HG02678 (cell line): ENCODE measurements at regions not wholly inside any gene's neighbourhood (a gene's known extent, or its start where the extent isn't known, plus 50 kb on each side); places are given as distances from the start of the nearest gene placed in this dataset.

Experiments used
- ATAC-seq: cut with Tn5 transposase; IDR thresholded peaks from one replicate; pipeline ENCODE4 v1.9.1; 2021; ENCODE audit warnings: mild to moderate bottlenecking, moderate library complexity; ENCODE audit not compliant: unreplicated experiment

DNA sequence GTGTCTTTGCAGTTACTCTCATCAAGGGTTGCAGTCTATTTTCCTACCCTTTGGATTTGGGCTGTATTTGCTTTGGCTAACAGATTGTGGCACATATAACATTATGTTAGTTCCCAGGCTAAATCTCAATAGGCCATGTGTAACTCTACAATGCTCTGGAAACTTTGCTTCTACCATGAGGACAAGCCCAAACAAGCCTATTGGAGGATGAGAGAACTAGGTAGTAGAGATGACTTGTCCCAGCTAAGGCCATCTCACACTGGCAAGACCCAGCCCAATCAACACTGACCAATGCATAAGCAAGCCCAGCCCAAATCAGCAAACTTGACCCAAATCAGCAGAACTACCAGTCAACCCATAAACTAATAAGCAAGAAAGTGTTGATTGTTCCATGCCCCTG lies 311.8 kb downstream of the NDFIP2 start:
- ATAC-seq: no peak

DNA sequence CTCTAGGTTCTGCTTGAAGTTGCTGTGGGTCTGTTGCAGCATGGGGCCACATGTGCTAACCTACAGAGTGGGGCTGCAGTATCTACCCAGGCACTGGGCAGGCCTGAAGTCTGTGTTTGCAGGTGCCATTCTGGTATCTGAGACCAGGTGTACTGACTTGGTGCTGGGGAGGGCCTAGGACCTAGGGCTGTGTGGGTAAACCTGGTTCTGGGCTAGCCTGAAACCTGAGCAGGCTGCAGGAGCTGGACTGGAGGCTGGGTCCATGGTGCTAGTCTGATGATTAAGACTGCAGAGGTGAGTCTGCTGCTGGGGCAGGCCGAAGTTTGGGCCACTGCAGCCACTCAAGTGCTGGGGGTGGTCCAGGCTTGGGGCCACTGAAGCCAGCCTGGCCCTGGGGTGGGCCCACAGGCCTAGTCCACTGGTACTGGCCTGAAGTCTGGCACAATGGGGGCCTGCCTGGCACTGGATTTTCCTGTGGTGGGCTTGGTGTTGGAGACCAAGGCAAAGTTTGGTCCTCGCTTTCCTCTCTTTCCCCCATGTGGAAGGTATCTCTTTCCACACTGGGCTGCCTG lies 310.6 kb downstream of the NDFIP2 start:
- no peak for ATAC-seq

DNA sequence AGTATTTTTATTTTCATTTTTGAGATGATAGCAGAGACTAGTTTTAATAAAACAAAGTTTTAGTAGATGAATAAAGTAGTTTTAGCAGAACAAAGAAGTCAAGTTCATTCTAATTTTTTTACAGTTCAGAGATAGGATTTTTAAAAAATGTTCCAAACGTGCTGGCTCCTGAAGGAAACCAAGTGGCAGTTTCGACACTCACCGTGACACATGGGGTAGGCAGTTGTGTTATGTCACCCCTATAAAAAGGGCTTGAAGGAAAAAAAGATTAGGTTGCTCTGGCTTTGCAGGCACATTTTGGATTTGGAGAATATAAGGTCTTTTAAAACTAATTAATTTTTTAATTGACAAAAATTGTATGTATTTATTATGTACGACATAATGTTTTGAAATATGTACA lies 305.2 kb downstream of the NDFIP2 start:
- no peak for ATAC-seq

DNA sequence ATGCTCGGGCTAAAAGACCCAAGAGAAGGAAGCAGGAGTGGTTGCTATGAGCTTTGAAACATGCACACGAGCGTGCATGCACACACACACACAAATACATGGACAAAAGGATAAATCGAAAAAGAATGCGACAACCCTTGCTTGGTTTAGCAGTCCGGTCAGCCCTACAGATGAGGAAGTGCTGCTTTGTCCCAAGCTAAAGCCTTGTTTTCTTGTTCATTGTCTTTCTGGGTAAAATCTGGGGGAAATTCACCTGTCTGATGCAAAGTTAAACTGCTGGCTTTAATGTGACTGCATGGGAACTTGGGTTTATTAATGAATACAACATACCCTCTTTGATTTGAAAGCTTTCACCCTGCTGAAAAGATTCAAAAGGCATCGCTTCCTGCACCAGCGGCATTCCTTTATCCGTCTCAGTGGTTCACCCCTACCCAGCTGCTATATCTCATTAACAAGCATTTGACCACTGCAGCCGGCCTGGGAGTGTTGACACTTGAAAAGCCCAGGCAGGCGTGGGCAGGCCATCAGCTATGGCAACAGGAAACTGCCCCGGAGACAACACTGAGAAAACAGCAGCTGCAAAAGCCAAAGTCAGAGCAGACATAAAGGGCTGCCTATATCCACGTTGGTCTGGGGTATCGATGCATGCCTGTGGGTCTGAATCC lies 301.7 kb downstream of the NDFIP2 start:
- ATAC-seq: no peak

DNA sequence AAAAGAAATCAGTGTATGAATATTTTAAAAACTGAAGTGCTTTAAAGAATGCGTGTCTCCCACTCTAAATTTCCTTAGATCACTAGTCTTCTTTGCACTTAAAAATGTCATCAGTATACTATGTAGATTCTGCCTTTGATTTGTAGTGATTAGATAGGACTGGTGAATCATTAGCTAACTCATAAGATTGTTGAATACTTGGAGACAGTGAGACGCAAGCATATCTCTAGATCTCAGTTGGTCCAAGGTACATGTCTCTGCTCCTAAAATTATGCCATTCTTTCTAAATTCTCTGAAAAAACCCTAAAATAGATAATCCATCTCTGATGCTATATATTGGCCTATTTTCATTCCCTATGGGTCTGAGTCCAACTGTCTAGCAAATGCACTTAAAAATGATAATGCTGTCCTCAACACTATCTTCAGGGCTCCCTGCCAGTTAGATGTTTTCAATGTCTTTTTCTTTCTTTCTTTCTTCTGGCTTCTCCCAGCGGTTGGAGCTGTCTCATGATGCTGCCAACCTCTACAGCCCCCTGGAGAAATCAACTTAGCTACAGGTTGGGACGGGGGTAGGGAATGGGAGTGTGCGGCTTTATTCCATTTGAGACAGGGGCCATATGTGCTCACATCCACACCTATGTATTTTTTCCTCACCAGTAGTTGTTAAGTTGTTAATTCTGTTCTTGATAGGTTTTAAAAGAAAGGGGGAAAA lies 301.0 kb downstream of the NDFIP2 start:
- ATAC-seq: no peak

DNA sequence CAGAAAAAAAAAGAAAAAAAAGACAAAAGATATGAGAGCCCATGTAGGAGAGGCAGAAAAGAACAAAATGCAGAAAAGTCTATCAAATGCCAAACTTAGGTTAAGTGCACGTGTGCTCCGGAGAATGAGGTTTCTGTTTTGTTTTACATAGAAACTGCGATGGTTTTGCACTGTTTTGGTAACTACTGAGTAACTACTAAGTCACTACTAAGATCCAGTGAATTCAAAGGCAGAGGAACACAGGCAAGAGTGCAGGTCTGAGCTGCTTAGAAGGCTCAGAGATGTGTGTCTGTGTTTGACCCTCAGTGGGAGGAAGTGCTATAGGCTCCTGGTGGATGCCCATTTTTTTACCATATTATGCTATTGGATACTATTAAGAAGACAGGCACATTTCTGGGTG lies 299.3 kb downstream of the NDFIP2 start:
- no peak for ATAC-seq

DNA sequence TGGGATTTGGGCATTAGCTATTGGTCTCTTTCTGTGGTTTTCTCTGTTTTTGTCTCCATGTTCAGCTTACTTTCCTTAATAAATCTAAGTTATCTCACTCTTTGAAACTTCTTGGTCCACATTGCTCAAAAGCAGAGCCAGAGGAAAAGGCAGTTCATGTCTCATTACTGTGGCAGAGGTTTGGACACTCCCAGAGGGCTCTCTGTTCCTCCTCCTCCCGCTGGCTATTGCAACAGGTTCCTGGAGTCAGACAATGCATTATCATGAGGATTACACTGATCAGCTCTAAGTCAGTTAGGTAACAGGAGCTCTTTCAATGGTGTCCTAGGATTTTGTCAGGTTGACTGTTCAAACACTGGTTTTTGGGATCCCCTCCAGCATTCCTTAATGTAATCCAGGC lies 298.8 kb downstream of the NDFIP2 start:
- no peak for ATAC-seq

DNA sequence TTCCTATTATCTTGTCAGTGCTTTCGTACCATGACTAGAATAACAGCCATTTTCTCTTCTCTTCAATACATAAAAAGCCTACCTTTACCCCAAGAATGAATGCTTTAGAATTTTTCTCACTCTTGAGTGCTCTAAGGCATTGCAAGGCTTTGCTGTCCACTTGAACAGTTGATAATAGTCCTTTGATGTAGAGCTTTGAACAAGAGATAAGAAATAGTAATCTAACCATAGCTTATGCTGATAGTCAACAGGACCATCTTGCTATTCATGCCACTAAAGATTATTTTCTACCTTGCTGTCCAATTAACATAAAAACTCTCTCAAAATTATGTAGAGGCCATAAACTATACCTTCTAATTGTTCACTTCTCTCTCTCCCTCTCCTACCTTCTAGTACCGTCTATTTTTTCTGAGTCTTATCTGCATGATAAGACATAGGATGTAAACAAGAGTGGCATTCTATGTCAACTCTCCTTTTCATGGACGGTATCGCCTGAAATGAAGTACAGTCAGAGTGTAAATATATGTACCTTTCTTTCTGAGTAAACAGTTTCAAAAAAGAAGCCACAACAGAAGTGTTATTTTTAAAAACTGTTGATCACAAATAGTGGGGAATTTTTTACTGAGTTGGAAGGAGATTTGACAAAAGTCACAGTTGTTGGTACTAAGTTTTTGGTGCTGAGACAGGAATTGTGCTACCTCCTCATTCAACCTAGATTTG lies 297.9 kb downstream of the NDFIP2 start:
- no peak for ATAC-seq

DNA sequence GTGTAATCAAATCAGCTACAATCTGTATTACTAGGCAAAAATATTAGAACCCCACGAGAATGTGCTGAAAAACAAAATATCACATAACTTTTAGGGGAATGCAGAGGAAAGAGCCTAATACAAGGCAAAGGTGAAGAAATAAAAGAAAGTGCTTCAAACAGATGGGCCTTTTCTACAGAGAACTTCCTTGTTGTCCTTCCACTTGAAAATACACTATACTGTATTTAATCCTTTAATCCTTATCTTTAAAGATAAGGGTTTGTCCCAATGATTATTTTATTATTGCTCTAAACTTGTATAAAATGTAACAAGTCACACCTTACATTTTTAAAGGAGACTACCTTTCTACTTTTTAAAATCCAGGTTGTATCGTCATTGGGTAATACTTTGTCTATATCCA lies 296.5 kb downstream of the NDFIP2 start:
- ATAC-seq: no peak

DNA sequence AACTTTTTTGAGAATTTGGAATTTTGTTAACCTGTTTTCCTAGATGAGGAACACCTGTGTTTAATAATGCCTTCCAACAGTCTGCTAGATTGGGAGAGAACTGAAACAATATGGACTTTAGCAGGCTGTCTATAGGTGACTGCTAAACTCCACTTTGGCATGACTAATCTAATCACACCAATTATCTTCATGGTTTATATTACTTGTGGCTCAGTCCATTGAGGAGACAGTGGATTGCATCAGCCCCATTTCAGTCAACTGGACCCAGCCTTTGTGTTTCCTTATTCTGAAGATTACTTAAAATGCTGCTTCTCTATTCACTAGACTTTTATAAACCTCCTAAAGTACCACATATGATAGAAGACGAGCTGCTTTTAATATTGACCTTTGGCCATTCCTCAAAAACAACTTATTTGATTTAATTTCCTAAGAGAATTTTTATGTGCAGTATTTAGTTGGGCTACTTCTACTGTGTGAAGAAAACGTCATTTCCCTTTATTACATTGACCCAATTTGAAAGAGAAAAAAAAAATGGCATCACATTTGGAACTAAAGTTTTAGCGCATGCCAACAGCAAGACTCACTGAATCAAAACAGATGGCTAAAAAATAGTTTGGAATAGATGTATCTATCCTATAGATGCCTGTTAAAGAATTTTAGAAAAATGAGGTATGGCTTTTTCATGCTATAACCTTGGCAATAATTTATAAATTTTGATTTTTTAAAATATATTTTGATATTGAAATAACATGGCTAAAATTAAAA lies 295.8 kb downstream of the NDFIP2 start:
- ATAC-seq: no peak

DNA sequence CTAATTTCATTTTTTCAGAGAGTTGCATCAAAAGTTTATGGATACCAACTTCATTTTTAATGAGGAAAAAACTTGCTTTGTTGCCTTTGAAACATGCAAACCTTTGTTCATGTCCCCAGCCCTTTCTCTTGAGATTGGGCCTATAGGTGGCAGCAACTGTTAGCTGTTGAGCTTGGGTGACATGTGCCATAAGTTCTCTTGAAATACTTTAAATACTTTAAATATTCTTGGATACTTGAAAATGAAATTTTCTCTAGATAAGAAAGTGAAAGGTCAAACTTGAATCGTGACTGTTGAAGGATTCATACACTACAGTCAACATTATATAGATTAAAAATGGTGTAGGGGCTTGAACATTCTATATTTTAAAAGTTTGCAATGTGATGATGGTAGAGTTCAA lies 294.9 kb downstream of the NDFIP2 start:
- ATAC-seq: no peak

DNA sequence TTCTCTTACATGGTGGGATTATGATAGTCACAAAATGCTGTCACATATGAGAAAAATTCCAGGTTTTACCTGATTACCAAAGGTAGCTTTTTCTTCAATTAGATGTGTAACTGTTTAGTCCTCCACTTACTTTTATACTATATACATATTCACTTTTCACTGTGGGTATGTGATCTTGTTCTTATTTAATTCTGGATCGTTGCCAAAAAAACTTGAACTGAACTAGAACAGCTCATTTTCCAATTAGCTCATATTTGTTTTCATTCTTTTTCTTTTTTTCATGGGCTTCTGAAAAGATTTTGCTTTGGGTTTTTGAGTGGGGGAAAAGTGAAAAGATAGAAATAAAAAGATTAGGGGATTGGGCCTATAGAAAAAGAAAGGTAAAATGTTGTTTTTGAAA lies 291.9 kb downstream of the NDFIP2 start:
- no peak for ATAC-seq

DNA sequence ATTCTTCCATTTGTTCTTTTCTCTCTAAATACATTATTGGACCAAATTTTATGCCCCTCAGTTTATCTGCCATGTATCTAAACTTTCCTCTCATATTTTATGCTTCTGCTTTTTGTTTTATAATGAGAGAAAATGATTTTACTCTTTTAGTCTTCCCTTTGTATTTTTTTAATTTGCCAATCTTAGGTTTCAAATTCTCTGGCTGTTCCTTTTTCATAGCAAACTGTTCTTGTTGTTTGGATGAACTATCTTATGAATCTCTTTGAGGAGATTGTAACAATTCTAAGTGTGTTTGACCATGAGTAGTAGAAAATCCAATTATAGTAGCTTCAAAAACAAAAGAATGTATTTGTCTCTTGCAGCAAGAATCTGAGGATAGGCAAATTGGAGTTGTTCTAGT lies 290.5 kb downstream of the NDFIP2 start:
- ATAC-seq: no peak

DNA sequence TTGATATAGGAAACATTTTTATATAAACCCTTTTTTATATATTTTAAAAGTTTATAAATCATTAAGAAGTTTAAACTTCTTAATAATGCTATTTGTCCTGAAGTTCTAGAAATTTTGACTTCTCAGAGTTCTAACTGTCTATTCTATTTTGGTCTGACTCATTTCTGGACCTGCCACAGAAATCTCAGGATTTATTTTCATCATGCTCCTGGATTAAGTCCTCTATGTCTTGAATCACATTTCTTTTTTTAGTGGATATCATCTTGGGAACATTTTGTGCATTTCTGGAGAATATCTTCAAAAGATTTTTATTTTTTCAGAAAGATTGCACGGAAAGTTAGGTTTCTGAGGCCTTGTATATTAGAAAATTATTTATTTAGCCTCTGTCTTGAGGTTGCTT lies 289.1 kb downstream of the NDFIP2 start:
- ATAC-seq: no peak

DNA sequence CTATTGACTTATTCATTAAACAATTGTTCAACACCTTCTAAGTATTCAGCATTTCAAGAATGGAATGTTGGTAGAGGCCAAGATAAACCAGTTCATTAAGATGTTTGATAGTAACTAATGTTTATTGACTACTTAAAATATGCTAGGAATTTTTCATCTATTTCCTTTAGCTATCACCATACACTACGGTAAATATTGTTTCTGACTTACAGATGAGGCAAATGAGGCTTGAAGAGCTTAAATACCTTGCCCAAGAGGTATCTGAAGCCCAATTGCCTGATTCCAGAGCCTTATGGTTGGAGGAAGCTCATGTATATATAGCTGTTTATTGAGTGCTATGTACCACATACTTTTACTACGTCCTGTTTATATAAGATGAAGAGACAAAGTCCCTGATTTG lies 286.2 kb downstream of the NDFIP2 start:
- ATAC-seq: no peak

DNA sequence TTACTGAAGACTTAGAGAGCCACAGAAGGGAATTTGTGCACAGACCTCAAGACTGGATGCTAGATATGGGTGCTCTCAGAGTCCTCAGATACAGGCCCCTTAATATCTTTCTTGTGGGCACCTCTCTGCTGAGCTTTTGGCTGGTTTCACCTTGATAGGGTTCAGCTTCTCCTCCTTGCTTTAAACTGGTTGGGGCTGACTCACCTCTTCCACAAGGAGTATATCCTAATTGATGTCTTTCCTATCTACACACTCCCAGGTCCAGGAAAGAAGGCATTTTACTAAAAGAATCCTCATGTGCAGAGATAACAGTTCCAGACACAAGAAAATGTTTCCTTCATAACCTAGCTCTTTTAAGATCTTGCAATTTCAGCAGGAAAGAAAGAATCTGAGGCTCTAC lies 284.4 kb downstream of the NDFIP2 start:
- ATAC-seq: no peak

DNA sequence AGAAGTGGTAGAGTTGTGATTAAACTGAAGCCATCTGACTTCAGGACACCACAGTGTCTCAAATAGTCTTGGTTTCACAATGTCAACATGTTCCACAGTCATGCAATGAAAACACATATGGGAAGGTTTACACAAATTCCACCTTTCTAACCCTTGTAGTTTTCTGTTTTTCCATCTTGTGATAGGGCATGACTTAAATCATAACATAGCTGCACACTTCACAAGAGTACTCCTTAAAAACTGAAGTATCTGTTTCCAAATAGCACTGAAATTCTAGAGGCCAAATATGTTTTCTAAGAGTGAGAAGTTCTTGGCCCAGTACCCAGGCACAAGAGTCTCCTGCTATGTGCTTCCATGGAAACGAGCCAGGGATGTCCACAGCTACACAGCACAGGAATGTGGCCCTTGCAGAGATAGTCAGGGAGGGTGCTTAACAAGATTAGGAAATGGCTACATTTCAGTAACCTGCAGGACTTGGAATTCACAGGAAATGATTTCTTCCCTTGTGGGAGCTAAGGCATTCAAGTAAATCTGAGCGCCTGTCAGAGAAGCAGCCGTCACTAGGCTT lies 269.1 kb downstream of the NDFIP2 start:
- ATAC-seq: no peak

DNA sequence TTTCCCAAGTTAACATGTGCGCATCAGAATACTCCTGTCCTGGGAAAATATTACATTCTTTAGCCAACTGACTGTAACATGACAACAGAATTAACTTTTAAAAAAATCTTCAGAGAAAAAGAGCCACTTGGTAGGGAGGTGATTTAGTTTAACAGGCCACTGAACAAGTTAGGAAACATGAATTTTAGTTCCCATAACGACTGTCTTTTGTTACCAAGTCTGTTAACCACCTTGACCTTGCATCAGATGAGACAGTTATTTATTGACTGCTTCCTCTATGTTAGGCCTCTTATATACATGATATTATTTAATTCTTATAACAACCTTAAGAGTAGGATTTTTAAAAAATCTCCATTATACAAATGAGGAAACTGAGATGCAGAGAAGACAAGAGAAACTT lies 268.6 kb downstream of the NDFIP2 start:
- no peak for ATAC-seq

DNA sequence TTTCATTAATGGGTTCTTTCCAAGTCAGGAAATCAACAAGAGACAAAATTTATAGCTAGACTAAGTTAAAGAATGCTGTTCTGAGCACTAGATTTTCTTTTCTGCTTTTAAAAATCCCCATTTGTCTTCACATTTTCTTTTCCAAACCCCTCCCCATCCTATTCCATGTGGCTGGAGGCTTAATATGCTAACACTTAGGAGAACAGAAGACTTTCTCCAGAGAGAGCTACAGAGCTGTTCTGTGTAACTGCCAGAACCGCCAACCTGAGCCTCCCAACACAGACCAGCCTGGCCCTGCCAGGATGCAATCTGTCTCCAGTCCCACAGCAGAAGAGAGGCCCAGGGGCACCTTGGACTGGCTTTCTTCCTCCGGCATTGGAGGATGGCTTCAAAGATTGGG lies 264.1 kb downstream of the NDFIP2 start:
- no peak for ATAC-seq

DNA sequence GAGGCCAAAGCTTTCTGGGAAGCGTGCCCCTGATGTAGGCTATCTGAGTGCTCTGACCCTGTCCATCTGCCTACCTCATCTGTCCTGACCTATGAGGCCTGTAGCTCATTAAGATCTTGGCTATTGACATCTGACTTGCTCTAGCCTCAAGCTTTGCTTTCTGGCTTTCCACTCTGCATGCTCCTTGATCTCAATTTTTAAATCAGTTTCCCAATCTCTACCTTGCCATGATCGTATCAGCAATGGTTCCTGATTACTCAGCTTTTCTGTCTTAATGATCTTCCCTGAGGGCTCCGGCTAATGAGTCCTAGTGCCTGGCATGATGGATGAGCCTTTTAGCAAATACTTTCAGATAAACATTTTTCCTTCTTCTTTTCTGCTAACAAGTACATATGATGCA lies 262.0 kb downstream of the NDFIP2 start:
- ATAC-seq: no peak

DNA sequence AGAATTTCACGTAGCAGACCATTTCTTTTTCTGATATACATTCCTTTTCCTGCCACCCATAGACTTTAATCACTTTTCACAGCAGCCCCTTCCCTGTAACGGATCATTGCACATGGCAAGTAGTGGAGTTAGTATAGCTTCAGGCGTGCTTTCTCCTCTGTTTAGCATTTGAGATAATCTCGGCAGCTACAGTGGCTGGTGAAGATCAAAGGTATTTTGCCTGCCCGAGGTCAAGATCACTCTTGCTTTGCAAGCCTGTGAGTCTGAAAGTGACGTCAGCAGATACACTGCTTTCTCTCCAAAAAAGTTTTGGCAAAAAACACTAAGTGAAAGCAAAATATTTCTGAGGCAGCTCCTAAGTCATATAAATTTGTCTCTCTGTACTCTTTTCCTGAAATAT lies 260.0 kb downstream of the NDFIP2 start:
- no peak for ATAC-seq
